Suppressor macrophage treated with lipopolysaccharide for 1 hour (primary cell): ENCODE measurements at regions not wholly inside any gene's neighbourhood (a gene's known extent, or its start where the extent isn't known, plus 50 kb on each side); places are given as distances from the start of the nearest gene placed in this dataset.
"Not testable (repeated sequence)": the region's sequence is repeated elsewhere in the genome, so short reads cannot be mapped to it uniquely, and the experiment has no call there.

Experiments used
- DNase-seq, 3 donors: peaks; one replicate each; pipeline ENCODE4 v3.0.0-alpha.2; 2020 to 2022

GRCh38 chr14:46596236-46596635 lies 55.3 kb downstream of the RPL10L start:
- peak; percentile 18 to 27 (median 22) for DNase-seq

- no peak for DNase-seq
Measured at GRCh38 chr14:46582826-46583225, 68.8 kb downstream of the RPL10L start.

DNA sequence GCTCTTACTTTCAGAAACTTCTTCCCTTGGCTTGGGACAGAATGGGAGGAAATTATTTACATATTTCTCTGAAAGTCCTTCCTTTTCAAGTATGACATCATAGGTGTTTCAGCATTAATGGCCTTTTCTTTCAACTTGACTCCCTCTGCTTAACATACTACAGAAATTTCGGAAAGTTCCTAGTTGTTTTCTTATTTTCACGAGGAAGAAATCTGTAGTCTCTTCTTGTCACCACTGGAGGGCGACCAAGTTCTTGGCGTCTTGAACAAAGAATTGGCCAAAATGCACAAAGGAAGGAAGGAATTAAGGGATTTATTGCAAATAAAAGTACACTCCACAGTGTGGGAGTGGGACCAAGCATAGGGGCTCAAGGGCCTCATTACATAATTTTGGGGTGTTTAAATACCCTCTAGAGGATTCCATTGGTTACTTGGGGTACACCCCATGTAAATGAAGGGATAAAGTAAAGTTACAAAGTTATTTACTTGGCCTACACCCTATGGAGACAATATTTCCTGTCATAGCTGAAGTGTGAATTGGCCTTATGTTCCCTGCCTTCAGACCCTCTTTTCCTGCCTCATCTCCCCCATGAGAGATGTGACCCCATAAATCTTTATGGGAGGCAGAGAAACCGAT lies 70.4 kb downstream of the RPL10L start:
- DNase-seq = peak; percentile 65 to 81 (median 74)

- no peak for DNase-seq
Measured at GRCh38 chr14:46574978-46575375, 76.6 kb downstream of the RPL10L start.

DNA sequence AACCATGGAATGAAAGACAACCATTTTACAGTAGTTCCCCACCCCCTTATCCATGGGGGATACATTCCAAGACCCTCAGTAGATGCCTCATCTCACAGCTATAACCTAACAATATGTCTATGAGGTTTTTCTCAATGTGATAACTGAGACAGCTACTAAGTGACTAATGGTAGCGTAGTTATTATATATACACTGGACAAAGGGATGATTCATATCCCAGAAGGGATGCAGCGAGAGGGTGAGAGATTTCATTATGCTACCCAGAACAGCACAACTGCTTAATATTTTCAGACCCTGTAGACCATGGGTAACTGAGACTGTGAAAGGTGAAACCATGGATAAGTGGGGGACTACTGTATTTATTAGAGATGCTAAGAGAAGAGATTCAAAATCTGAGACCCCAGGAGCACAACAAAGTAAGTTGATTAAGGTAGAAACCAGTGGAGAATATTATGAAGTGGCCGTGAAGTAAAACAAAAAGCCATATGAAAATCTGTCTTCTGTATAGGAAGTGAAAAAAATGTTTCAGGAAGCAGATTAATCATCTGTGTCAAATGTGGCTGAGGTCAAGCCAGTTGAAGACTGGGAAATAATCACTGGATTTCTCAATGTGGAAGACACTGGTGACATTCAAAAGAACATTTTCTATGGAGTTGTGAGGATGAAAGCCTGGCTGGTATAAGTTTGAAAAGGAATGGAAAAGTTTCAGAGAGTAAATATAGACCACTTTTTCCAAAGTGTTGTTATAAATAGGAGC lies 77.2 kb downstream of the RPL10L start:
- DNase-seq = peak; percentile 10 to 65 (median 59)

DNA sequence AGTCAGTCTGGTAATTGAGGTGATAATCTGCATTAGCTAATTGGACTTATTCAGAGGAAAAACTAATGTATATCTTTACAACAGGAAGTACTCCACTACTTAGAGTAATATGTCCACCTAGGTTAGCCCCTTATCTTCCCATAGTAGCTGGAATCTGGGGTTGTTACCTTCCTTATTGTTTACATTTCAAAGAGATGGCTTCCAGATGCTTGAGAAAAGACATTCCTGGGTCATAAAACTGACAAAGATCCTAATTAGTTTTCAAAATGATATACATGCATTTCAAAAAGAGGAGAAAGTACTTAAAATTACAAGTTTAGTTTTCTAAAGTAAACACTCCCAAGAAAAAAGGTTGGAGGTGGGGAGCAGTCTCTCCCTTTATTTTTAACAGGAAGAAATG lies 78.1 kb downstream of the RPL10L start:
- no peak for DNase-seq

GRCh38 chr14:46571970-46572369 lies 79.6 kb downstream of the RPL10L start:
- peak in 1 of 3 donors; percentile 6 for DNase-seq

GRCh38 chr14:46568161-46568560 lies 83.4 kb downstream of the RPL10L start:
- not testable (repeated sequence) for DNase-seq

DNA sequence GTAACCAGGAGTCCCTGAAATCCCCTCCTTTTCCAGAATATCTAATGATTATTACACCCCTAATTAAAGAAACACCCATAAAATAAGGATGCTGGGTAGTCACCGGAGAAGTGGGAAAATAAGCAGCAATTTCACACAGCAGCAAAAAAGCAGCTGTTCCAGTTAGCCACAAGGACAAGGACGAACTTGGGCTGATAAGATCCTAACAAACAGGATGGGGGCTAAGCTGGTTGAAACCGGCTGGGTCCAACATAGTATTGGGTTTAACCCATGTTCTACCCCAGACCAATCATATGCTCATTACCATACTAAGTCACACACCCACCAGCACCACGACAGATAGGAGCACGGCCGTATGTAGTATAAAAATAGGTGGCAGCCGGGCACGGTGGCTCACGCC lies 100.7 kb downstream of the RPL10L start:
- DNase-seq = no peak

- DNase-seq = no peak
Measured at GRCh38 chr14:46540986-46541385, 110.6 kb downstream of the RPL10L start.

GRCh38 chr14:46519121-46519520 lies 132.5 kb downstream of the RPL10L start:
- no peak for DNase-seq

- not testable (repeated sequence) for DNase-seq
Measured at GRCh38 chr14:46508752-46509151, 142.8 kb downstream of the RPL10L start.

GRCh38 chr14:46499521-46499920 lies 152.1 kb downstream of the RPL10L start:
- no peak for DNase-seq

- no peak for DNase-seq
Measured at GRCh38 chr14:46496409-46496808, 155.2 kb downstream of the RPL10L start.

- DNase-seq = peak in 2 of 3 donors; percentile 21 to 31
Measured at GRCh38 chr14:46490238-46490685, 161.3 kb downstream of the RPL10L start.

DNA sequence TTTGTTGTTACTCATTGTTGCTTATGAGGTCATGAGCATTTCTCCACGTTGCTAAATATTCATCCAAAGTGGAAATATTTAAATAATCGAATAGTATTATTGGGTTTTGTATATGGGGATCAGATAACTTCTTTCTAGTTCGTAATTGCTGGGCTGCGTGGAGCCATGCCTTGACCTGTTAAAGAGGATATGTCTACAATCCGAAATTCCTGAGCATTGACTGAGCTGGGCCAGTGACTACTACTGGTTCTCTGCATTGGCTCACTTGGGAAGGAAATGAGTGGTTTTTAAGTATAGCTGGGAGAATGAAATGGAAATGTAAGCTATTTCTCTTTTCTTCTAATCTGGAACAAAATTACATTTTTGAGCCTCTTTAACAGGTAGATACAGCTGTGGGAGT lies 163.2 kb downstream of the RPL10L start:
- DNase-seq = no peak

GRCh38 chr14:46487582-46488350 lies 163.8 kb downstream of the RPL10L start:
- DNase-seq = no peak

- no peak for DNase-seq
Measured at GRCh38 chr14:46482200-46482599, 169.4 kb downstream of the RPL10L start.

DNA sequence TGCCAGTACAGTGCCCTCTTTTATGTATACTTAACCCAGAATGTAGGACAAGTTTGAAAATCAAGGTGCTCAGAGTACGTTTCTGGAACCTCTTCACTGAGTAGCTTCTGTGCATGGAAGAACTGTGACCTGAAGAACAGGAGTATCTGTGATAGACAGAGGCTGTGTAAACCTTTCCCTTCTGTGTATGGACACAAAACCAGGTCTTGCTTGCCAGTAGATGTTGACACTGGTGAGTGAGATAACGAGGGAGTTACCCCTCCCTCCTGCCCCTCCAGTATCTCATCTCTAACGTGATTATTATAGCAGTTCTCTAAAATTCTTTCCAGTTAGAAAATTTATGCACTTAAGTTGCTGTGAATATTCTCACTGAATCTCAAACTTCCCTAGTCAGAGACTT lies 170.8 kb downstream of the RPL10L start:
- DNase-seq = no peak

DNA sequence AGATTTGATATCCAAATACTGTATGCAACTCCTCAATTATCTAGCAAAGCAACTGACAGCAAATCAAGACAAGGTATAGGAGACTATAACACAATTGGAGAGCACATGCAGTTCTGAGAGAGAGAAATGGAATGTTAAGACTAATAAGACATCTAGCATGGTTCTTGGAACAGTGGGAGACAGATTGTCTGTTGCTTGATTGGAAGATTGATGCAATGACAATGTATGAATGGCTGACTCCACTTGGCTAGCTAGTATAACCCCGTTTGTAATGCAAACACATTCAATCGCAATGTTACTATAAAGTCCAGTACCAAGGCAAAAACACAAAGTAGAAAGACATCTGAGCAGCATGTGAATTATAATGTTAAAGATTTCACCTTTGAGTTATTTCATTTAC lies 179.3 kb downstream of the RPL10L start:
- DNase-seq = no peak

GRCh38 chr14:46464341-46464740 lies 187.2 kb downstream of the RPL10L start:
- DNase-seq = no peak

GRCh38 chr14:46451800-46452199 lies 199.8 kb downstream of the RPL10L start:
- no peak for DNase-seq

GRCh38 chr14:46444666-46445065 lies 206.9 kb downstream of the RPL10L start:
- no peak for DNase-seq

DNA sequence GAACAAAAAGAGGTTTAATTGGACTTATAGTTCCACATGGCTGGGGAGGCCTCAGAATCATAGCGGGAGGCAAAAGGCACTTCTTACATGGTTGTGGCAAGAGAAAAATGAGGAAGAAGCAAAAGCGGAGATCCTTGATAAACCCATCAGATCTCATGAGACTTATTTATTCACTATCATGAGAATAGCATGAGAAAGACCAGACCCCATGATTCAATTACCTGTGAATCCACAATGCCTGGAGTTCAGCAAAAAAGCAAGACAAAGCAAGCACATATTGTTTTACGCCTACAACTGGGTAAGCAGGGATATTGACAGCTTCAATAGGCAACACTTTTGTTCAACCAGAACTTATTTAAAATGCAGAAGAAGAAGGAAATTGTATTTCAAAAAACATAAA lies 218.2 kb downstream of the RPL10L start:
- no peak for DNase-seq
